HepG2 (cell line): ENCODE measurements at regions not wholly inside any gene's neighbourhood (a gene's known extent, or its start where the extent isn't known, plus 50 kb on each side); places are given as distances from the start of the nearest gene placed in this dataset.
A peak's percentile ranks its signal among the peaks of the same experiment; 100 is the strongest.

Source experiments
- CTCF ChIP-seq: sonication (generic); formaldehyde crosslinking; IDR thresholded peaks from 2 replicates; pipeline ENCODE4 v1.5.0; 2020; ENCODE audit warnings: mild to moderate bottlenecking, missing genetic modification reagents, moderate library complexity
- FOXP1 ChIP-seq, 2 experiments: fragments of 450-650 bp in 1 of 2; IDR thresholded peaks; 2 replicates each; pipeline ENCODE4 v1.6.1; 2017 to 2018; ENCODE audit warnings: antibody characterized with exemption in 1 of 2
- GPBP1L1 ChIP-seq: sonication (generic); formaldehyde crosslinking; IDR thresholded peaks from 2 replicates; pipeline ENCODE4 v1.5.0; 2020; ENCODE audit warnings: mild to moderate bottlenecking, missing genetic modification reagents
- LBX2 ChIP-seq: sonication (generic); formaldehyde crosslinking; IDR thresholded peaks from 2 replicates; pipeline ENCODE4 v1.5.0; 2020; ENCODE audit warnings: missing genetic modification reagents, mild to moderate bottlenecking, borderline replicate concordance
- MLX ChIP-seq: IDR thresholded peaks from 2 replicates; pipeline ENCODE4 v1.6.1; 2016
- NBN ChIP-seq: fragments of 450-650 bp; conservative IDR thresholded peaks from 2 replicates; pipeline ENCODE4 v1.6.1; 2017
- NCOA2 ChIP-seq: sonication (generic); formaldehyde crosslinking; IDR thresholded peaks from 2 replicates; pipeline ENCODE4 v1.8.0; 2022; ENCODE audit warnings: inconsistent platforms
- NRL ChIP-seq: sonication (generic); formaldehyde crosslinking; IDR thresholded peaks from 2 replicates; pipeline ENCODE4 v1.5.0; 2020; ENCODE audit warnings: missing genetic modification reagents, mild to moderate bottlenecking, moderate library complexity, borderline replicate concordance
- PBX2 ChIP-seq: IDR thresholded peaks from 2 replicates; pipeline ENCODE4 v1.6.1; 2016; ENCODE audit warnings: control low read depth
- RORA ChIP-seq: sonication (generic); formaldehyde crosslinking; IDR thresholded peaks from 2 replicates; pipeline ENCODE4 v1.5.0; 2020; ENCODE audit warnings: mild to moderate bottlenecking, missing genetic modification reagents, moderate library complexity
- ZBED4 ChIP-seq: sonication (generic); formaldehyde crosslinking; IDR thresholded peaks from 2 replicates; pipeline ENCODE4 v1.4.0; 2020; ENCODE audit warnings: missing genetic modification reagents, borderline replicate concordance
- ZBTB8A ChIP-seq: sonication (generic); formaldehyde crosslinking; IDR thresholded peaks from 2 replicates; pipeline ENCODE4 v1.4.0; 2020; ENCODE audit warnings: mild to moderate bottlenecking, low read depth, missing genetic modification reagents, borderline replicate concordance
- ZNF18 ChIP-seq: sonication (generic); formaldehyde crosslinking; IDR thresholded peaks from 2 replicates; pipeline ENCODE4 v1.8.0; 2022; ENCODE audit warnings: mild to moderate bottlenecking, missing genetic modification reagents; ENCODE audit not compliant: insufficient replicate concordance
- ZNF260 ChIP-seq: sonication (generic); formaldehyde crosslinking; IDR thresholded peaks from 2 replicates; pipeline ENCODE4 v1.4.0; 2020; ENCODE audit warnings: missing genetic modification reagents, low read depth, mild to moderate bottlenecking, borderline replicate concordance
- ZNF652 ChIP-seq: IDR thresholded peaks from 2 replicates; pipeline ENCODE4 v1.6.1; 2016; ENCODE audit warnings: low read depth, borderline replicate concordance
- ZNF776 ChIP-seq: sonication (generic); formaldehyde crosslinking; IDR thresholded peaks from 2 replicates; pipeline ENCODE4 v1.4.0; 2020; ENCODE audit warnings: mild to moderate bottlenecking, missing genetic modification reagents

- no peak for TF ChIP-seq GPBP1L1 (CRISPR knock-in tag)
- TF ChIP-seq ZBED4 (CRISPR knock-in tag), result peak; percentile 83; the same call in 1 of the 2 replicates
- TF ChIP-seq NRL, result no peak; the same call in 1 of the 2 replicates
- peak; percentile 86 for TF ChIP-seq NCOA2
- no peak for TF ChIP-seq RORA (CRISPR knock-in tag)
- TF ChIP-seq MLX (CRISPR knock-in tag), result peak; percentile 69; the same call in 1 of the 2 replicates
- no peak for TF ChIP-seq ZNF776
- TF ChIP-seq PBX2 (CRISPR knock-in tag), result peak; percentile 53; the same call in 1 of the 2 replicates
- no peak for TF ChIP-seq NBN
- 0 out of 2 replicates have a peak, but pooled peaks have one; percentile 65 for TF ChIP-seq ZBTB8A (CRISPR knock-in tag)
- TF ChIP-seq ZNF18 (CRISPR knock-in tag), result no peak
- 0 out of 2 replicates have a peak, but pooled peaks have one; percentile 19 for TF ChIP-seq CTCF (CRISPR knock-in tag)
- TF ChIP-seq ZNF652 (CRISPR knock-in tag), result no peak; the same call in 1 of the 2 replicates
- TF ChIP-seq ZNF260 (CRISPR knock-in tag), result no peak
- TF ChIP-seq LBX2 (CRISPR knock-in tag), result no peak
- TF ChIP-seq FOXP1 (IDR thresholded peaks at IDR 0.05), result no peak
- TF ChIP-seq FOXP1 (CRISPR knock-in tag; IDR thresholded peaks at IDR 0.05), result peak; percentile 92
Measured at GRCh38 chr14:29028973-29029582, 262.5 kb downstream of the FOXG1 start (continued).
